NCI-H1694 treated with DMSO at 0.1 percent for 48 hours (cell line): ENCODE measurements at regions not wholly inside any gene's neighbourhood (a gene's known extent, or its start where the extent isn't known, plus 50 kb on each side); places are given as distances from the start of the nearest gene placed in this dataset.
"Not testable (repeated sequence)": the region's sequence is repeated elsewhere in the genome, so short reads cannot be mapped to it uniquely, and the experiment has no call there.

ENCODE experiments used
- DNase-seq: peaks from one replicate; lab custom pipeline; 2025; lab: John Stamatoyannopoulos, UW

GRCh38 chr6:139539852-139540251 is 165.4 kb upstream of the CITED2 start:
- DNase-seq = no peak

GRCh38 chr6:139538366-139538765 is 163.9 kb upstream of the CITED2 start:
- no peak for DNase-seq

GRCh38 chr6:139536751-139537617 is 162.5 kb upstream of the CITED2 start:
- DNase-seq = no peak

GRCh38 chr6:139534472-139535115 is 160.1 kb upstream of the CITED2 start:
- DNase-seq = no peak

- no peak for DNase-seq
Observed at GRCh38 chr6:139533573-139534471, 159.4 kb upstream of the CITED2 start.

GRCh38 chr6:139533171-139533570 is 158.7 kb upstream of the CITED2 start:
- no peak for DNase-seq

- DNase-seq = no peak
Observed at GRCh38 chr6:139531148-139532115, 157.0 kb upstream of the CITED2 start.

- no peak for DNase-seq
Observed at GRCh38 chr6:139530561-139530960, 156.1 kb upstream of the CITED2 start.

- no peak for DNase-seq
Observed at GRCh38 chr6:139529420-139529819, 155.0 kb upstream of the CITED2 start.

GRCh38 chr6:139528471-139528870 is 154.0 kb upstream of the CITED2 start:
- DNase-seq = no peak

- DNase-seq = no peak
Observed at GRCh38 chr6:139525415-139525814, 151.0 kb upstream of the CITED2 start.

- DNase-seq = no peak
Observed at GRCh38 chr6:139523986-139524385, 149.5 kb upstream of the CITED2 start.

- no peak for DNase-seq
Observed at GRCh38 chr6:139522511-139523220, 148.2 kb upstream of the CITED2 start.

- DNase-seq = no peak
Observed at GRCh38 chr6:139521338-139521737, 146.9 kb upstream of the CITED2 start.

- DNase-seq = no peak
Observed at GRCh38 chr6:139520321-139520768, 145.9 kb upstream of the CITED2 start.

GRCh38 chr6:139519571-139520031 is 145.2 kb upstream of the CITED2 start:
- DNase-seq = no peak

- DNase-seq = no peak
Observed at GRCh38 chr6:139519097-139519496, 144.6 kb upstream of the CITED2 start.

- DNase-seq = no peak
Observed at GRCh38 chr6:139518556-139519091, 144.2 kb upstream of the CITED2 start.

GRCh38 chr6:139517998-139518555 is 143.6 kb upstream of the CITED2 start:
- DNase-seq = not testable (repeated sequence)

- DNase-seq = no peak
Observed at GRCh38 chr6:139515511-139515910, 141.1 kb upstream of the CITED2 start.
